T-helper 17 cell (primary cell): ENCODE measurements at regions not wholly inside any gene's neighbourhood (a gene's known extent, or its start where the extent isn't known, plus 50 kb on each side); places are given as distances from the start of the nearest gene placed in this dataset.
A peak's percentile ranks its signal among the peaks of the same experiment; 100 is the strongest.

Source experiments
- ATAC-seq: fragments of 150-1000 bp; cut with Tn5 transposase; 2 replicates; pipeline ENCODE4 v1.10.0; 2021; ENCODE audit warnings: mild to moderate bottlenecking, moderate library complexity
- DNase-seq, 3 donors: peaks; one replicate each; pipeline versions ENCODE4 v3.0.0 to v3.0.0-alpha.2; 2020 to 2021
- H3K9me3 ChIP-seq: one replicate; pipeline ENCODE4 v1.7.0; 2013; ENCODE audit warnings: low read length, mild to moderate bottlenecking; ENCODE audit not compliant: control insufficient read depth, poor library complexity, severe bottlenecking
- H3K27ac Mint-ChIP-seq: one replicate; pipeline ENCODE4 v1.8.0; 2022; ENCODE audit warnings: mild to moderate bottlenecking, moderate library complexity, mixed read lengths
- H3K27me3 Mint-ChIP-seq: one replicate; pipeline ENCODE4 v1.8.0; 2022; ENCODE audit warnings: mixed read lengths
- H3K36me3 Mint-ChIP-seq: one replicate; pipeline ENCODE4 v1.8.0; 2022; ENCODE audit warnings: low read depth, mixed read lengths
- H3K4me1 Mint-ChIP-seq: one replicate; pipeline ENCODE4 v1.8.0; 2022; ENCODE audit warnings: mild to moderate bottlenecking, mixed read lengths
- H3K4me3 Mint-ChIP-seq: one replicate; pipeline ENCODE4 v1.8.0; 2022; ENCODE audit warnings: mild to moderate bottlenecking, moderate library complexity, mixed read lengths

DNA sequence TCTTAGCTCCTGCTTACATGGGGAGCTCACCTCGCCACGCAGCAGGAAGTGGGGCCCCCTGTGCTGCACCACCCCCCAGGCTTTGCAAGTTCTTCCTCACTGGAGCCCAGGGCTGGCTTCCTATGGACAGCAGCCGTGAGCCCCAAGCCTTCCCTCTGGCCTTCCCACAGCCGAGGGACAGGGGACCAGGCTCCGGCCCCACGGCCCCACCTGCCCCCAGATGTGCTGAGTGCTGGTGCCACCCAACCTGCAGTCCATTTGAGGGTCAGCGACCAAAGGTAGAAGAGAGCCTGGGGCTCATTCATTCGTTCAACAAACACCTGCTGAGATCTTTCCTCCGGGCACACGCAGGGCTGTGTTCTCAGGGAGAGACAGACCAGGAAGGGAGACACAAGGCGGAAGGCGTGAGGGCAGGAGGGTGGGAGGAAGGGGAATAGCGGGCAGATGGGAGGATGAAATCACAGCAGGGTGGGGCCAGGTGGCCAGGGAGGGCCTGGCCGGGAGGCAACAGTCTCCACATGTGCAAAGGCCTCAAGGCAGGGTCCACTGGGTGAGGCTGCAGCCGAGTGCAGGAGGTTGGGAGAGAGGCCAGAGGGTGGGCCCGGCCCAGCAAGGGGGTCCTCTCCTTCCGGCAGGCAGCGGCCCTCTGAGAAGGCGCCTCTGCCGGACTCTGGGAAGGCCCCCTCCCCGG is 100.1 kb downstream of the FOXL3 start:
- Mint-ChIP-seq H3K27me3 (no peaks in the 10 kb centered on the region), H3K4me3 (no peak overlapping the region), H3K27ac (no peak overlapping the region), H3K36me3 (peaks cover 2% of the 10 kb centered on the region), H3K4me1 (peaks cover 2% of the 10 kb centered on the region)
- ATAC-seq = no peak
- DNase-seq = peak in 1 of 3 donors; percentile 6
- no peaks in the 10 kb centered on the region for H3K9me3 ChIP-seq

DNA sequence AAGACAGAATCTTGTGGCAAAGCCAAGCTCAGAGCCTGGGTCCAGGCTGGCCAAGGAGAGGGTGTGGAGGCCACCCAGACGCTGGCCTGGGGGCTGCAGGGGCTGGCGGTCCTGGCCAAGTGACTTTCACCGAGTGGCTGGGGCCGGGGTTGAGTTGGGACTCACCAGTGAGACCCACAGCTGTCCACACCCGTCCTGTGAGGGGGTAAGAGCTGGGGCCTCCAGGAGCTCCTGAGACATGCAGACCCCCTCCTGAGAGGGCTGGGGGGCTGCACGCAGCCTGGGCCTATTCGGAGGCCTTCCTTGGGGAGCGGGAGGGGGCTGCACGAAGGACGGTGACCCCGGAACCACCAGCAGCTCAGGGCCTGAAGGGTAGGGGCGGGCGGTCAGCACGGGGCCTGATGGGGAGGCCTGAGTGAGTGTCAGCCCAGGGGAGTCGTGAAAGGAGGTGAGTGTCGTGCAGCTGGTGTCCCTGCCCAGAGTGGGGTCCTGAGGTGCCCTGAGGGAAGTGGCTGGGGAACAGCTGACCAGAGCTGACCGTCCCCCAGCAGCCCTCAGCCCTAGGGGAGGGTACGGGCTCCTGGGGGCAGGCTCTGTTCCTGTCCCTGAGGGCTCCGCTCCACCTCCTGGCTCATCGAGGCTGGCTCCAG is 100.9 kb downstream of the FOXL3 start:
- no peak overlapping the region for H3K4me3 Mint-ChIP-seq
- no peak overlapping the region for H3K27ac Mint-ChIP-seq
- peaks cover 2% of the 10 kb centered on the region for H3K36me3 Mint-ChIP-seq
- DNase-seq (peak in 1 of 3 donors; percentile 5), ATAC-seq (no peak)
- H3K27me3 Mint-ChIP-seq = no peaks in the 10 kb centered on the region
- H3K9me3 ChIP-seq = no peaks in the 10 kb centered on the region
- peaks cover 2% of the 10 kb centered on the region for H3K4me1 Mint-ChIP-seq

DNA sequence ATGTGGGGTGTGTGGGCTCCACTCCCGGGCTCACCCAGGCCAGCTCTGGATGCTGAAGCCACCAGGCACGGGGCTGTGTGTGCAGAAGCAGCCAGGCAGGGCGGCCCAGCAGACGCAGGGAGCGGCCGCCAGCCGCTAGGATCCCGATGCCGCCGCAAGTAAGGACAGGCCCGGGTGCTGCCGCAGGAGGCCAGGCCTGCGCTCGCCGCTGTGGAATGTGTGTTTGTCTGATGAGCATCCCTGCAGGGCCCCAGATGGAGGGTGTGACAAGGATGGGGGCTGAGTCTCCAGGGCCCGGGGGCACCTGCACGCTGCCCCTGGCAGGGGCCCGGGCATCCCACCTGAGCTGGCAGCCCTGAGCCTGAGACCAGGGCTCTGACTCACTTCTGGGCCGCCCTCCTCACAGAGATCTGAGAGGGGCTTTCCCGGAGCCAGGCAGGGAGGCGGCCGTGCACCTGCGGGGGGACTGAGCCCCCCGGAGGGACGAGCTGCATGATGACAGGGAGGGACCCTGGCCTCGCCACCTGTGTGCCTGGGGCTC is 101.5 kb downstream of the FOXL3 start:
- Mint-ChIP-seq H3K4me3 (no peak overlapping the region), H3K36me3 (peaks cover 2% of the 10 kb centered on the region), H3K27ac (no peak overlapping the region), H3K4me1 (peaks cover 2% of the 10 kb centered on the region), H3K27me3 (no peaks in the 10 kb centered on the region)
- ATAC-seq = no peak
- DNase-seq = peak in 1 of 3 donors; percentile 5
- no peaks in the 10 kb centered on the region for H3K9me3 ChIP-seq

DNA sequence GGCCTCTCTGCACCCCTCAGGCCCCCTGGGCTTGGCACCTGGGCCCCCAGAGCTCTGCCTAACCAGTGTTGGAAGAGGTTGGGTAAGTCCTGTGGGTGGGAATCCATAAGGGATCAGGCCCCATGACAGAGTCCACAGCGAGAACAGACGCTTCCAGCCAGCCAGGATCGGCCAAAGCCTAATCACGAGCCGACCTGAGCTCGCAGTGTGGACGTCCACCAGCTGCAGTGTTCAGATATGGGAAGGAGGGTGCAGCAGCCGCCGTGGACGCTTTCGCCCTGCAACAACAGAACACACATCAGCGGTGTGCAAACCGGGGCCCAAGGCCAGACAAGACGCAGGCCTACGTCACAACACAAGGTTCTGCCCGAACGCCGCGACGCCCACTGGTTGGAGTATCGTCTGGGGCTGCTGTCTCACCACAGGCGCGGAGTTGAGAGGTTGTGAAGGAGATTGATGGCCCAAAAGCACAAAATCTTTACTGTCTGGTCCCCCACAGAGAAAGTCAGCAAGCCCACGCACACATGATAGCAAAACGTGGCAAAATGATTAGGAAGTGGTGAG is 102.1 kb downstream of the FOXL3 start:
- DNase-seq (peak in 1 of 3 donors; percentile 2), ATAC-seq (no peak)
- no peaks in the 10 kb centered on the region for H3K9me3 ChIP-seq
- Mint-ChIP-seq H3K4me1 (peaks cover 2% of the 10 kb centered on the region), H3K27me3 (no peaks in the 10 kb centered on the region), H3K4me3 (no peak overlapping the region), H3K27ac (no peak overlapping the region), H3K36me3 (peaks cover 2% of the 10 kb centered on the region)

DNA sequence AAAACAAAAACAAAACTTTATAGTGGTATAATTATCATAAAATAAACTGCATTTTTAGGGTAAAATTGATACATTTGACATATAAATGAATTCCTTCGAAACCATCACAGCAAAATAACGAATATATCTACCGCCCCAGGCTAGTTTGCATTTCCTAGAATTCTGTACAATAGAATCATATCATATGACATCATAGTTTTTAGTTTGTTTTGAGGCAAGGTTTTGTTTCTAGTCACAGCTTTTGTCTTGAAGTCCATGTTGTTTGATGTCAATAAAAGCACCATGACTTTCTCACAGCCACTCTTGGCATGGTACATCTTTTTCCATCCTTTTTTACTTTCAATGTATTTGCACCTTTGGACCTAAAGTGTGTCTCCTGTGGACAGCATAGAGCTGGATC is 102.9 kb downstream of the FOXL3 start:
- Mint-ChIP-seq H3K27me3 (no peaks in the 10 kb centered on the region), H3K4me1 (peaks cover 2% of the 10 kb centered on the region)
- ATAC-seq = no peak

DNA sequence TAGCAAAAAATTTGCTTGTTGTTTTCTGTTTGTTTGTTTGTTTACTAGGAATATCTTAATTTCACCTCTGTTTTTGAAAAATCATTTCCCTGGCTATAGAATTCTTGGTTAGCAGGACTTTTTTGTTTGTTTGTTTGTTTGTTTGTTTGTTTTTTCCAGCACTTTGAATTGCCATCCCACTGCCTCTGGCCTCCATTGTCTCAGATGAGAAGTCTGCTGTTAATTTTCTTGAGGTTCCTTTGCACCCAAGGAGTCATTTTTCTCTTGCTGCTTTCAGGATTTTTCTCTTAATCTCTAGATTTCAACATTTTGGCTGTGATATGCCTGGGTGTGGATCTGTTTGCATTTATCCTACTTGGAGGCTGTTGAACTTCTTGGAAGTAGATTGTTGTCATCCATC is 105.7 kb downstream of the FOXL3 start:
- peaks cover 5% of the 10 kb centered on the region for H3K27me3 Mint-ChIP-seq
- no peak overlapping the region for H3K4me3 Mint-ChIP-seq
- H3K9me3 ChIP-seq = no peaks in the 10 kb centered on the region
- no peak for DNase-seq
- H3K4me1 Mint-ChIP-seq = no peaks in the 10 kb centered on the region
- no peak for ATAC-seq
- no peak overlapping the region for H3K27ac Mint-ChIP-seq
- peaks cover 2% of the 10 kb centered on the region for H3K36me3 Mint-ChIP-seq

More for the DNA sequence above, 102.9 kb downstream of the FOXL3 start:
- peaks cover 2% of the 10 kb centered on the region for H3K36me3 Mint-ChIP-seq
- H3K4me3 Mint-ChIP-seq = no peak overlapping the region
- H3K9me3 ChIP-seq = no peaks in the 10 kb centered on the region
- DNase-seq = no peak
- no peak overlapping the region for H3K27ac Mint-ChIP-seq

DNA sequence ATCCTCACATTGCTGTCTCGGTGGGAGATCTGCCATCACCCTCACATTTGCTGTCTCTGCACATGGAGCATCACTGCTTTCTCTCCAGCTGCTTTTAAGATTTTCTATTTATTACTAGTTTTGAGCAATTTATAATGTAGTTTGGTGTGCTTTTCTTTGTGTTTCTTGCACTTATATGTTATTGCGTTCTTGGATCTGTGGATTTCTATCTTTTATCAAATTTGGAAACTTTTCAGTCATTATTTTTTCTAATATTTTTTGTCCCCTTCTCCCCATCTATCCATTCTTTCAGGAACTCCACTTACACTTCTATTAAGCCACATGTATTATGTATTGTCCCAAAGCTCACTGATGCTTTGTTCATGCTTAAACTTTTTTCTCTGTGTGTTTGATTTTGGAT is 108.9 kb downstream of the FOXL3 start:
- Mint-ChIP-seq H3K36me3 (peaks cover 2% of the 10 kb centered on the region), H3K27ac (no peak overlapping the region), H3K4me1 (no peaks in the 10 kb centered on the region), H3K4me3 (no peak overlapping the region), H3K27me3 (peaks cover 5% of the 10 kb centered on the region)
- H3K9me3 ChIP-seq = no peaks in the 10 kb centered on the region
- ATAC-seq (no peak), DNase-seq (no peak)

DNA sequence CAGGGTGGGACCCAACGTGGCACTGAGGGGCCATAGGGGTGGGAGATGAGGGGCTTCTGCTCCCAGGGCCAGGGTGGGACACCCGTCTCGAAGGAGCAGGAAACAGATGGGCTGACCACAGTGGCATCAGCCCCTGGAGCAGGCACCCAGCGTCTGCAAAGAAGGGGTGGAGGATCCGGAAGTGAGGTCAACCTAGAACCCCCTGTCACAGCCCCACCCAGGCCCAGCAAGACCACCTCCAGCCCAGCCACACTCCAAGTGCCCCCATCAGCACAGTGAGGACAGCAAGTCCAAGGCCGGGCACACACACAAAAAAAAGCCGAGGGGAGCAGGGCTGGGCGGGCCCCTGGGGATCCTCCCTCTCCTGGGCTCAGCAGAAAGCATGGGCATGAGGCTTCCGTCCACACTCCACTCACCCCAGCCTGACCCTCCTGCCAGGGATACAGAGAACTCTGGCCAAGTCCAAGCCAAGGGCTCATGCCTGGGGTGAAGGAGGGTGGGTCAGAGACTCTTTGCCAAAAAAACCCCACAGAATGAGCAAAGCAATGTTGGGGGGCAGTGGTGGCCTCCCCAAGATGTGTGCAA is 111.0 kb downstream of the FOXL3 start:
- Mint-ChIP-seq H3K27me3 (peaks cover 15% of the 10 kb centered on the region), H3K4me1 (no peaks in the 10 kb centered on the region), H3K27ac (no peak overlapping the region), H3K4me3 (no peak overlapping the region), H3K36me3 (no peaks in the 10 kb centered on the region)
- H3K9me3 ChIP-seq = no peaks in the 10 kb centered on the region
- DNase-seq (peak in 1 of 3 donors; percentile 4), ATAC-seq (no peak)

DNA sequence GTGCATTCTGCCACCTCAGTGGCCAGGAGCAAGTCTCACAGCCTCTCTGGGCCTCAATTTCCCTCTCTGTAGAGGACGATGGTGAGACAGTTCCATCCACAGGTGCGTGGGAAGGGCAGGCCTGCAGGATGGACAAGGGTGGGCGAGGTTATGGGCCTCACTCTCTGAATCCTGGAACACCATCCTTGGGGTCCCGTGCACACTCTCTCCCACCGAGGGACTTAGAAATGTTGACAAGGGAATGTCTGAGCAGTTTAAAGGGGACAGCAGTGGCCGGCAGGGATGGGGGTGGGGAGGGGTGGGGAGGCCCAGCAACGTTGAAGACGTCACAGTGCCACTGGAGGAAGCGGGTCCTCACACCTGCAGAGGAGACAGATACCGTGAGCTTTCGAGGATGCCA is 111.5 kb downstream of the FOXL3 start:
- Mint-ChIP-seq H3K4me1 (no peaks in the 10 kb centered on the region), H3K36me3 (no peaks in the 10 kb centered on the region), H3K27ac (no peak overlapping the region), H3K27me3 (peaks cover 20% of the 10 kb centered on the region), H3K4me3 (no peak overlapping the region)
- no peaks in the 10 kb centered on the region for H3K9me3 ChIP-seq
- DNase-seq (peak in 1 of 3 donors; percentile 4), ATAC-seq (no peak)

DNA sequence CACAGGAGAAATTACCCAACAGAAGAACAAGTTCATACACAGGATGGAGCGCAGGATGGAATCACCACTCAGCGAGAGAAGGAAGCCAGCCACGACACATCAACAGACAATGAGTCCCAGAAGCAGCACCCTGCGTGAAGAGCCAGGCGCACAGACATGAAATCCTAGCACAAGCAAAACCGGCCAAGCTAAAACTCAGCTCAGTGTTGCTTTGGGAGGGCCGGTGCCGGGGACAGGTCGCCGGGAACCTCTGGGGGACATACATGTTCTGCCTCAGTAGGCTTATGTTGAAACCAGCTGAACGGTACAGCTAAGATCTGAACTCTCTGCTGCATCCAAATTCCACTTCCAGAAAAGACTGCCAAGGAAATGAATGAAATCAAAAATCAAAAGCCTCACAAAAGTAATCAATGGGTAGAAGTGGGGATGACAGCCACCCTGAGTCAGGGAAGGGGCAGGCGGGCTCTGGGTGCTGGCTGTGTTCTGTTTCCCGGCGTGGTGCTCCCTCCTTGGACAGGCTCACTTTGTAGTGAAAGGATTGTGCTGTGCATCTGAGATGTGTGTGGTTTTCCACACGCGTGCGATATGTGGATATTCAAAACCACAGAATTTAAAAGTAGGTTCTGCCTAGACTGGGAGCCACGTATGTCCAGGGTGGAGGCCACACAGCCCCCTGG is 114.7 kb downstream of the PDGFA start:
- Mint-ChIP-seq H3K36me3 (no peaks in the 10 kb centered on the region), H3K27me3 (peaks cover 28% of the 10 kb centered on the region), H3K4me3 (no peak overlapping the region), H3K4me1 (no peaks in the 10 kb centered on the region), H3K27ac (no peak overlapping the region)
- DNase-seq (no peak), ATAC-seq (no peak)
- H3K9me3 ChIP-seq = no peaks in the 10 kb centered on the region

DNA sequence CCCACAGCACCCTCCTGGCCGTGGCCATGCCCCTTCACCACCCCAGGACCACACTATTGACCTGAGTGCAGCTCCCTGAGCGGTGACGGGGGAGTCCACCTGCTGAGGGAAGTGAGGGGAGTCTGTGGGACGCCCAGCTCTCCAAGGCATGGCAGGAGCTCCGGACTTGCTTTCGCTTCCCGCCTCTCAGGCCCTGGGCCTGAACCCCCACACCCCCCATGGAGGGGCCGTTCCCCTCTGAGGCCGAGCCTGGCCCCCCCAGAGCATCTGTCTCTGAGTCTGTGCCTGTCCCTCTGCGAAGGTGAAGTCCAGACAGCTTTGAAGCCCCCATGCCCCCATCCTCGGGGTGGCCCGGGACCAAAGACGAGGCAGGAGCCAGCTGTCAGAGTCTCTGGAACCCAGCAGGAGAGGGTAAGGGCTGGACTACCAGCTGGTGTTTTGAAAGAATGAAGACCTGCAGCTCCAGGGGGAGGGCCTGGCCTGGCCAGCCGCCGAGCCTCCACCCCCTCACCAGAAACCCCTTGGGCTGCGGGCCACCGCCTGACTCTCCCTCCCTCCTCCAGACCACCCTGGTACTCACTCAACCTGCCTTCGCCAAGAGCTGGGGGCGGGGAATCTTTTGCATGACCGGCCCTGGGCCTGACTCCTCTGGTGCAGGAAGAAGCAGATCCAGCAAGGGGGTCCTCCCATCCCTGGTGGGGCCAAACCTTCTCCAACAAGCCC is 114.0 kb downstream of the PDGFA start:
- H3K9me3 ChIP-seq = no peaks in the 10 kb centered on the region
- Mint-ChIP-seq H3K4me3 (no peak overlapping the region), H3K27ac (no peak overlapping the region), H3K27me3 (peaks cover 23% of the 10 kb centered on the region), H3K4me1 (no peaks in the 10 kb centered on the region), H3K36me3 (no peaks in the 10 kb centered on the region)
- ATAC-seq (no peak), DNase-seq (peak in 1 of 3 donors; percentile 6)

DNA sequence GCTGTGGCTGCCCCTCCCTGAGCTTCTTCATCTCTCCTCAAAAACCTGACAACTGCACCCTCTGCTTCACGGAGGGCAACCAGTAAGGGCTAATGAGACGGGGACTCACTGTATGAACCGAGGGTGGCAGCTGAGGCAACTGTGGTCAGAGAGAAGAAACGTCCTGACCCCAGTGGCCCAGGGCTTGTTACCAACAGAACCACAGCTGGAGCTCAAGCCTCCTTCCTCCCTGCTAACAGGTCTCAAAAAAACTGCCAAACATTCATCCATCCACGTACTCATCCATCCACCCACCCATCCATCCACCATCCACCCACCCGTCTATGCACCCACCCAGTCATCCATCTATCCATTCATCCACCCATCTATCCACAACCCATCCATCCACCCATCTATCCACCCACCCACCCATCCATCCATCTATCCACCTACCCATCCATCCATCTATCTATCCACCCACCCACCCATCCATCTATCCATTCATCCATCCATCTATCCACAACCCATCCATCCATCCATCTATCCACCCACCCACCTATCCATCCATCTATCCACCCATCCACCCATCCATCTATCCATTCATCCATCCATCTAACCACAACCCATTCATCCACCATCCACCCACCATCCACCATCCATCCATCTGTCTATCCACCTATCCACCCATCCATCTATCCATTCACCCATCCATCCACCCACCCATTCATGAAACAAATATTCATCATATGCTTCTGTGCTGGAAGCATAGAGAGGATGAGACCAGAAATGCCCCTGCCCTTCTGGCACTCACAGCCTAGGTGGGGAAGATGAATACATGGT is 111.7 kb downstream of the PDGFA start:
- H3K27ac Mint-ChIP-seq = no peak overlapping the region
- no peak for ATAC-seq

More for the DNA sequence above, 111.7 kb downstream of the PDGFA start:
- no peak for DNase-seq
- no peaks in the 10 kb centered on the region for H3K9me3 ChIP-seq
- no peak overlapping the region for H3K4me3 Mint-ChIP-seq
- H3K4me1 Mint-ChIP-seq = peaks cover 3% of the 10 kb centered on the region
- no peaks in the 10 kb centered on the region for H3K36me3 Mint-ChIP-seq
- H3K27me3 Mint-ChIP-seq = peaks cover 27% of the 10 kb centered on the region
